NOMO-1 (cell line): ENCODE measurements at regions not wholly inside any gene's neighbourhood (a gene's known extent, or its start where the extent isn't known, plus 50 kb on each side); places are given as distances from the start of the nearest gene placed in this dataset.

Experiments
- DNase-seq, 2 experiments: peaks; one replicate each; lab custom pipeline; 2025; ENCODE audit not compliant: unreplicated experiment in 2 of 2; lab: John Stamatoyannopoulos, UW

DNA sequence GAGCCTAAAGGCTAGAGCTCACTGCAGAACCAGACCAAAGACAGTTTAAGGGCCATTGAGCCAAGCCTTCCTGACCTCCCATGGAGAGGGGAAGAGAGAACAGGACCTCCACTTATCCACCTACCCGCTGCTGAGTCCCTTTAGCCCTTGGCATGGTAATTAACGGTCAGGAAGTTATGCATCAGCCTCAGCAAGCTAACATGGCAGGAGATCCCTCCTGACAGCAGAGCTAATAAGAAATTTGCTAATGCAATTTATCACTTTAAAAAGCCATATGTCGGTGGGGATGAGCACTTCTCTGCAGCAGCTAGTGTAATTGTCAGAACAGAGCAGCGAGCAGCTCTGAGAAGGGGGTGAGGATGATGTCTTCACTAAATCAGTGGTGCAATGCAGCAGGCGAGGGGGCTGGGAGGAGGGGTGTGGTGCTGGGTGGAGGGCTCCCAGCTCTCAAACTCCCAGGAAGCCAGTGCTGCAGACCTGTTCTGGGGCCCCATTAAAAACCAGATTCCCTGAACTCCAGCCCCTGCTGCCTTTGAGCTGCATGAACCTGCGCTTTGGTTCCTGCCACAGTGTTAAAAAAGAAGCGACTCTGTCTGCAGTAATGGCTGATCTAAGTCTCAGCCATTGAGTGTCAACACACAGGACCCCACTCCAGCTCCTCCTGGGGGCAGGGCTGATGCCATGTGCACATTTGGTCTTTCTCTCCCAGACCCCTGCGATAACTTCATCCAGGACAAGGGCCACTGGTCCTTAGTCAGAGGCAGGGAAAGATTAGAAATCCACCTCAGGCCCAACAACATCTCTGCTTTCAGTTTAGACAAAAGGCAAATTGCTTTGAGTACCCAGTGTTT, 63.0 kb upstream of the CALM2 start:
- DNase-seq, result no peak

- DNase-seq, result no peak
Observed at GRCh38 chr2:47238638-47239037, 62.3 kb upstream of the CALM2 start.

- no peak for DNase-seq
Observed at GRCh38 chr2:47237375-47238334, 61.3 kb upstream of the CALM2 start.

DNA sequence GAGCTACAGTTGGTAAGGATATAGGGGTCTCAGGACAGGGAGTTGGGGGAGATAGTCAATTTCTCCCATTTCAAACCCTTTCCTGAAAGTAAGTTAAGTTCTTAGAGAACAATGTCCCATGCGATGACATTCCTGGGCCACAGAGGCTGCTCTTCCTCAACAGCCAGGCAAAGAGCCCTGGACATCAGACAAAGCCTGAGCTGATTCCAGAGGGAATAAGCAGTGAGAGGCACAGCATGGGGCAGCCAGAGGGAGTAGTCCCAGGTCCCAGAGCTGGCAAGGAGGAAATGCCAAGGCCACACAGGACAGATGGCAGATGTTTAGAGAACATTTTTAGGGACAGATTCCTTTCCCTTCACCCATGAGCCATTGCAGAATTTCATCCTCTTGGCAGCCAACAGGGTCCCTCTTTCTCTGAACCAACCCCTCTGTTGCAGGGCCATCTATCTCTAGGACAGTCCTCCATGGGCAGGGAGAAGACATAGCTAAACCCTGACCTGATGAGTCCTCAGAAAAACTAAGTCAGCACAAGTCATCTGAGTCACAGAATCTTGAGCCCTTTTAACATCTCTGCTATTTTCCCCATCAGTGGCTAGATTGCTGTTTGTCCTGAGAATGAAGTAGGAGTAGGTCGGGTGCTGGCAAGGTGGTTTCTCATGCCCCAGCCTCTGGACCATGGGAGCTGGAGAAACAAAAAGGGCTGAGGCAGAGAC, 60.3 kb upstream of the CALM2 start:
- no peak for DNase-seq

DNA sequence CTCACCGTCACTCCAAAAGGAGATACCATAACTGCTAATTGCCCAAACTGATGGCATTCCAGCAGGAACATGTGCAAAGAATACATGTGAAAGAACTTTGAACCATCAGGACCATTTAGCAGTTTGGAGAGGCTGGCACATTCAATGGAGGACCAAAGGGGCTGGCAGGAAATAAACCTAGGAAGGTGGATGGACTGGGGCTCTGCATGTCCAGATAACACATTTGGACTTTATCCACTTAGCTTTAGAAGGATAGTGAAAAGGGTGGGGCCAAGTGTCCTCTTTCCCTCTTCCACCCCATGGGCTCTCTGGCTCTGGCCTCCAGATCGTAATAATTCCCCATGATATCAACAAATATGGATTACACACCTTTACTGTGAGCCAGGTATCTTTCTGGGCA, 58.8 kb upstream of the CALM2 start:
- DNase-seq, result no peak

DNA sequence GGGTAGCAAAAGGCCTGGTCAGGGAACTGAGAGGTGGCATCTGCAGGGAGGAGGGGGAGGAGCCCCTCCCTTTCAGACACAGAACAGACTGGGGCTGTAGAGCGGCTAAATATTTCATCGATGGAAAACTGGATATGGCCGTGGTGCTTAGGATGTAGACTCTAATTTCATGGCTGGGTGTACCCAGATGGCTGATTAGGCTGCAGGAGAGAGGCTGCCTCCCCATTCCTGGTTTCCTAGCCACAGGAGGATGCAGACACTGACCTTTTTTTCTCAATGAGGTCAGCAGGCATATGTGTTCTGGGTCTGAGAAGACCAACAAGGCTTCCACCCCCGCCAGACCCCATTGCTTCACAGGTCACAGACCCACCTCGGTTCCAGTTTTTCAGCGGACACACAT, 58.1 kb upstream of the CALM2 start:
- no peak for DNase-seq

GRCh38 chr2:47232738-47233415, 56.6 kb upstream of the CALM2 start:
- no peak for DNase-seq

DNA sequence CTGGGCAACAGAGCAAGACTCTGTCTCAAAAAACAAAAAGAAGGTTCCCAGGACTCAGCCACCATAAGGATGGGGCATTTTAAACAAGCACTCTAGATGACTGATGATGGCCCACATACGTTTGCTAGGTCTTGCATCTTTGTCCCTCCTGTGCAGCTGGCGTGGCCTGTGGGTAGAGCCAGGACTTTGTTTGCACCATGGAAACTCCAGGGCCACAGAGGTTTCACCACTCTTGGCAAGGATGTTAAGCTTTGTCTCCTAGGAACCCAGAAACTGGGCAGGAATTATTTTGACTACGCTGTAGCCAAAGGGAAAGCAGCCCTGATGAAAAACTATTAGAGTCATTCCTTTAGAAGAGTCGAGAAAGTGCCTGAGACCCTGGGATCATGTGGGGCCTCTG, 54.1 kb upstream of the CALM2 start:
- DNase-seq, result no peak

- no peak for DNase-seq
Observed at GRCh38 chr2:47227532-47228279, 51.4 kb upstream of the CALM2 start.

DNA sequence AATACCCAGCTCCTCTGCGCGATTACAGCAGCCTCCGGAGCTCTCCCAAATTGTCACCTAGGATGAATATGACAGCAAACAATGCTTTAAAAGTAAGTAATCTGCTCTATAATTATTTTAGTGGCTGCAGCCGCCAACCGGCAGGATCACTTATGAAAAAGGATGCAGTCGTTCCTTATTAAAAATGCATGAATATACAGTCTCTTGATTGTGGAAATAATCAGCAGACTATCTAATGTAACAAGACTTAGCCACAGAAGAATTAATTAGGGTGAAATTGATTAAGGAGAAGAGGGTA, 50.6 kb upstream of the CALM2 start:
- no peak for DNase-seq

DNA sequence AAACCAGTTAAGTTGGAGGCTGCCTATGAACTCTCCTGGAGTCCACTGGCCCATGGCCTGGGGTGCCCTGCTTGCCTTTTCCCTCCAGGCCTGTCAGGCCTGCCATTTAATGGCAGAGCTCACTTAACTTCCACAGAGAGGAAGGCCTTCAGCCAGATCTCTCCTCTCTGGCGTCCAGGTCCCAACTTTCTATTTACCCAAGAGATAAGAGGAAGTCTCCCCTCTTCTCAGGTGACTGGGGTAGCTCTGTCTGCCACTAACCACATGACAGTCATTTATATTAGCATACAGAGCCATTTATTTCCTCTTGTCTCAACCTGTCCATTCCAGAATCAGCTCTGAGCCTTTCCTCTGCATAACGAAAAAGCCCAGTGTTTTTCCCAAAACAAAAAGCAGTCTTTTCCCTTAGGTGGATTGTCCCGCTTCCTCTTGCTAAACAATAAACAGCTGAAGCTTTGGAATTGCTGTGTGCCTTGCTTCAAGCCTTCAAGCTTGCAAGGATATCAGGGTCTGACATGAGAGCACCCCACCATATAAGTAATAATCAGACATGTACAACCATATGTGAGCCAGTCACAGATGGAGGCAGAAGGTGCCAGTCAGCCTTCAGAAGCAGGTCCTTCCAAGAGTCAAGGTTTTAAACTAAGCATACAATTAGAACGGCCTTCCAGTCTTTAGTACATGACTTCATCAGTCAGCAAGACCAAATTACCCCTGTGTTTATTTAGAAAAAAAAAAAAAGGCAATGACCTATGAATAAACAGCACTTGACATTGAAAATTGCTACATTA, 50.0 kb upstream of the CALM2 start:
- peak in 1 of 2 experiments; percentile 11 for DNase-seq
